ENCODE measurements at regions not wholly inside any gene's neighbourhood (a gene's known extent, or its start where the extent isn't known, plus 50 kb on each side); places are given as distances from the start of the nearest gene placed in this dataset.

GRCh38 chr2:182615036-182615435, 101.0 kb upstream of the DNAJC10 start:
- ATAC-seq (ENCODE audit: insufficient number of reproducible peaks, low FRiP score, low read depth) (no peak), DNase-seq (ENCODE audit: low spot score) (no peak)
- Histone ChIP-seq H3K27me3 (replicated peaks; ENCODE audit: insufficient read depth) (no peaks in the 10 kb centered on the region), H3K27ac (no peak overlapping the region), H3K9me3 (no peaks in the 10 kb centered on the region), H3K4me3 (no peak overlapping the region), H3K4me1 (ENCODE audit: control insufficient read depth in 1 of 2, low read depth in 2 of 2) (no peaks in the 10 kb centered on the region), H3K36me3 (no peaks in the 10 kb centered on the region)
- no peak for TF ChIP-seq CTCF (IDR thresholded peaks at IDR 0.05)

GRCh38 chr2:182616471-182617393, 99.3 kb upstream of the DNAJC10 start:
- H3K9me3 ChIP-seq: no peaks in the 10 kb centered on the region
- no peaks in the 10 kb centered on the region for H3K36me3 ChIP-seq
- no peaks in the 10 kb centered on the region for H3K27me3 ChIP-seq (replicated peaks; ENCODE audit: insufficient read depth)
- peaks cover 0 to 9% of the 10 kb centered on the region in 2 donors for H3K4me1 ChIP-seq (ENCODE audit: control insufficient read depth in 1 of 2, low read depth in 2 of 2)
- no peak for ATAC-seq (ENCODE audit: insufficient number of reproducible peaks, low FRiP score, low read depth)
- no peak overlapping the region for H3K4me3 ChIP-seq
- H3K27ac ChIP-seq: no peak overlapping the region
- DNase-seq (ENCODE audit: low spot score): no peak
- TF ChIP-seq CTCF (IDR thresholded peaks at IDR 0.05): no peak

GRCh38 chr2:182618672-182619079, 97.4 kb upstream of the DNAJC10 start:
- no peak for DNase-seq (ENCODE audit: low spot score)
- Histone ChIP-seq H3K27ac (no peak overlapping the region), H3K4me3 (no peak overlapping the region), H3K9me3 (no peaks in the 10 kb centered on the region), H3K4me1 (ENCODE audit: control insufficient read depth in 1 of 2, low read depth in 2 of 2) (peaks cover 0 to 22% of the 10 kb centered on the region in 2 donors), H3K27me3 (replicated peaks; ENCODE audit: insufficient read depth) (no peaks in the 10 kb centered on the region), H3K36me3 (no peaks in the 10 kb centered on the region)
- no peak for TF ChIP-seq CTCF (IDR thresholded peaks at IDR 0.05)
- no peak for ATAC-seq (ENCODE audit: insufficient number of reproducible peaks, low FRiP score, low read depth)

- no peak for DNase-seq (ENCODE audit: low spot score)
- Histone ChIP-seq H3K4me3 (no peak overlapping the region), H3K27ac (no peak overlapping the region), H3K9me3 (no peaks in the 10 kb centered on the region), H3K4me1 (ENCODE audit: control insufficient read depth in 1 of 2, low read depth in 2 of 2) (peaks cover 0 to 22% of the 10 kb centered on the region in 2 donors), H3K27me3 (replicated peaks; ENCODE audit: insufficient read depth) (no peaks in the 10 kb centered on the region), H3K36me3 (no peaks in the 10 kb centered on the region)
- no peak for ATAC-seq (ENCODE audit: insufficient number of reproducible peaks, low FRiP score, low read depth)
- no peak for TF ChIP-seq CTCF (IDR thresholded peaks at IDR 0.05)
Observed at GRCh38 chr2:182619276-182619675, 96.8 kb upstream of the DNAJC10 start.

- TF ChIP-seq CTCF (IDR thresholded peaks at IDR 0.05): no peak
- DNase-seq (ENCODE audit: low spot score) (no peak), ATAC-seq (ENCODE audit: insufficient number of reproducible peaks, low FRiP score, low read depth) (no peak)
- H3K4me3 ChIP-seq: no peak overlapping the region
- H3K36me3 ChIP-seq: no peaks in the 10 kb centered on the region
- H3K27me3 ChIP-seq (replicated peaks; ENCODE audit: insufficient read depth): no peaks in the 10 kb centered on the region
- peaks cover 0 to 22% of the 10 kb centered on the region in 2 donors for H3K4me1 ChIP-seq (ENCODE audit: control insufficient read depth in 1 of 2, low read depth in 2 of 2)
- no peak overlapping the region for H3K27ac ChIP-seq
- no peaks in the 10 kb centered on the region for H3K9me3 ChIP-seq
Observed at GRCh38 chr2:182621191-182621590, 94.9 kb upstream of the DNAJC10 start.

All from thoracic aorta (tissue), 2 donors.